ENCODE measurements at regions not wholly inside any gene's neighbourhood (a gene's known extent, or its start where the extent isn't known, plus 50 kb on each side); places are given as distances from the start of the nearest gene placed in this dataset.

DNA sequence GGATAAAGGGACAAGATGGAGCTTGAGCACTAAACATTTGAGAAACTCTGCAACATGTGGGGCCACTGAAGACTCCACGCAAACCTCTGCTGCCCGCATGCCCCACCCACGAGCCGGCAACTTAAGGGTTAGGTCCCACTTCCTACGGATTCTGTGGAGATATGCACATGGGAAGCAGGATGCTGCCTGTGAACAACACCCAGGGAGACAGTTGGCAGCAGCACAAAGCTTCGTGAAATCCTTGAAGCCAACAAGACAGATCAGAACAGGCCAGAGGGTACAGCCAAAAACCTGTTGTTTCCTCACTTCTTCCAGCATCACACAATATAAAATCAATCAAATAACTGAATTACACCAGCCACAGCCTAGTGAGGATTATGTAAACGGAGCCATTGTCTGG lies 270.4 kb downstream of the ENC1 start:
- Histone ChIP-seq H2AFZ (ENCODE audit: low read length) (no peak overlapping the region), H3K4me2 (ENCODE audit: low read length) (no peak overlapping the region), H3F3A (ENCODE audit: low read length, unreplicated experiment) (no peaks in the 10 kb centered on the region), H3K9me2 (replicated peaks; ENCODE audit: low read length) (no peaks in the 10 kb centered on the region), H3K79me2 (ENCODE audit: low read length) (no peaks in the 10 kb centered on the region), H3K4me1 (ENCODE audit: insufficient read depth, low read length) (no peaks in the 10 kb centered on the region), H3K36me3 (ENCODE audit: low read depth, low read length) (no peaks in the 10 kb centered on the region), H3K4me3 (ENCODE audit: low read length) (no peak overlapping the region), H3K27ac (ENCODE audit: low read length) (no peak overlapping the region), H4K20me1 (ENCODE audit: low read length) (no peaks in the 10 kb centered on the region), H3K9ac (ENCODE audit: low read length) (no peak overlapping the region), H3K27me3 (ENCODE audit: low read length) (no peaks in the 10 kb centered on the region), H3K9me3 (ENCODE audit: low read length) (no peaks in the 10 kb centered on the region)
- ChIA-PET CTCF (no interaction called here), POLR2A (ENCODE audit: unreplicated experiment) (no interaction called here)
- no peak for ATAC-seq
- no peak for DNase-seq
- BruUV-seq (replicated peaks) = no TSS peak
- intact Hi-C loops (cut with micrococcal nuclease) = no loop called here
- TF ChIP-seq, protein P1, sequence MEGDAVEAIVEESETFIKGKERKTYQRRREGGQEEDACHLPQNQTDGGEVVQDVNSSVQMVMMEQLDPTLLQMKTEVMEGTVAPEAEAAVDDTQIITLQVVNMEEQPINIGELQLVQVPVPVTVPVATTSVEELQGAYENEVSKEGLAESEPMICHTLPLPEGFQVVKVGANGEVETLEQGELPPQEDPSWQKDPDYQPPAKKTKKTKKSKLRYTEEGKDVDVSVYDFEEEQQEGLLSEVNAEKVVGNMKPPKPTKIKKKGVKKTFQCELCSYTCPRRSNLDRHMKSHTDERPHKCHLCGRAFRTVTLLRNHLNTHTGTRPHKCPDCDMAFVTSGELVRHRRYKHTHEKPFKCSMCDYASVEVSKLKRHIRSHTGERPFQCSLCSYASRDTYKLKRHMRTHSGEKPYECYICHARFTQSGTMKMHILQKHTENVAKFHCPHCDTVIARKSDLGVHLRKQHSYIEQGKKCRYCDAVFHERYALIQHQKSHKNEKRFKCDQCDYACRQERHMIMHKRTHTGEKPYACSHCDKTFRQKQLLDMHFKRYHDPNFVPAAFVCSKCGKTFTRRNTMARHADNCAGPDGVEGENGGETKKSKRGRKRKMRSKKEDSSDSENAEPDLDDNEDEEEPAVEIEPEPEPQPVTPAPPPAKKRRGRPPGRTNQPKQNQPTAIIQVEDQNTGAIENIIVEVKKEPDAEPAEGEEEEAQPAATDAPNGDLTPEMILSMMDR (conservative IDR thresholded peaks at IDR 0.05; ENCODE audit: low read depth, low read length) = no peak
- TF ChIP-seq EZH2phosphoT487 (IDR thresholded peaks at IDR 0.05; ENCODE audit: borderline replicate concordance, low read length) (no peak), EZH2 (IDR thresholded peaks at IDR 0.05; ENCODE audit: low read length, unreplicated experiment) (no peak)

DNA sequence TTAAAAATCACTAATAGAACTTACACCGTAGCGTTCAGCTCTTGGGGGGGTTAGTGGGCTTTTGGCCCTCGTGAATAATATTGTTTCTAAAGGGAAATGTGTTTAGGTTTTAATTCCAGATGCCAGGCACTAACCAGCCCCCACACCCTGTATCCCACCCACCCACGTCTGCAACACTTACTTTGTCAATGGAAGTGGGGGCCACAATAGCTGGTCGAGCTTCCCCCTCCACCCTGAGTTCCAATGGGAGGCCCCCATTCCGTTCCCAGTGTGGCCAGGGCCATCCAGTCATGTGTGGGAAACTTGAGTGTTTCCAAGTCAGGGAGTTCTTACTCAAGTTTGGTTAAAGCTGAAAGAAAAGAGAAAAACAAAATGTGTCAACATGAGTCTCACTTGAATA lies 271.4 kb downstream of the ENC1 start:
- Histone ChIP-seq H3K9me2 (replicated peaks; ENCODE audit: low read length) (no peaks in the 10 kb centered on the region), H3K36me3 (ENCODE audit: low read depth, low read length) (no peaks in the 10 kb centered on the region), H3K4me2 (ENCODE audit: low read length) (no peak overlapping the region), H3K9me3 (ENCODE audit: low read length) (no peaks in the 10 kb centered on the region), H3K27ac (ENCODE audit: low read length) (no peak overlapping the region), H3K27me3 (ENCODE audit: low read length) (no peaks in the 10 kb centered on the region), H3K79me2 (ENCODE audit: low read length) (no peaks in the 10 kb centered on the region), H3F3A (ENCODE audit: low read length, unreplicated experiment) (no peaks in the 10 kb centered on the region), H3K9ac (ENCODE audit: low read length) (no peak overlapping the region), H3K4me1 (ENCODE audit: insufficient read depth, low read length) (no peaks in the 10 kb centered on the region), H2AFZ (ENCODE audit: low read length) (no peak overlapping the region), H3K4me3 (ENCODE audit: low read length) (no peak overlapping the region), H4K20me1 (ENCODE audit: low read length) (no peaks in the 10 kb centered on the region)
- ChIA-PET POLR2A (ENCODE audit: unreplicated experiment) (no interaction called here), CTCF (no interaction called here)
- TF ChIP-seq EZH2phosphoT487 (IDR thresholded peaks at IDR 0.05; ENCODE audit: borderline replicate concordance, low read length) (no peak), EZH2 (IDR thresholded peaks at IDR 0.05; ENCODE audit: low read length, unreplicated experiment) (no peak)
- TF ChIP-seq, protein P1 (conservative IDR thresholded peaks at IDR 0.05; ENCODE audit: low read depth, low read length) = no peak
- no peak for ATAC-seq
- no peak for DNase-seq
- BruUV-seq (replicated peaks) = no TSS peak
- intact Hi-C loops (cut with micrococcal nuclease) = no loop called here

DNA sequence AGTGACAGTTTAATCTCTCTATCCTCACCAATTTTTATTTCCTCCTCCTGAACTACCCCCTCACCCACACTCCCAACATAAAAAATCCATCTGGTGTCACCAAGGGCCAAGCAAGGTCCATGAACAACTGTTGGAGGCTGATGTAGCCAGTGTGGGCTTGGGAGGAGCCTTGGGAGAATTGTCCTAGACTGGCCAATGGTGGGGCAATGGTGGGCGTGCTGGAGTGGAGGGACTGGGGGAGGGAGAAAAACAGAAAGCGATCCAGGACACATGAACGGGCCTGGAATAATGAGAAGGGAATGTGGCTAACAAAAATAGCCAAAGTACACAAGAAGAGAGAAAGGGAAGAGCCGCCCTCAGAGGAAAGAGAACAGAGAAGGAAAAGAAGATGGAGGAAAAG lies 272.6 kb downstream of the ENC1 start:
- BruUV-seq (replicated peaks) = no TSS peak

More for the DNA sequence above, 272.6 kb downstream of the ENC1 start:
- H3K9me3 ChIP-seq (ENCODE audit: low read length) = no peaks in the 10 kb centered on the region
- no peaks in the 10 kb centered on the region for H3K79me2 ChIP-seq (ENCODE audit: low read length)
- H3K36me3 ChIP-seq (ENCODE audit: low read depth, low read length) = no peaks in the 10 kb centered on the region
- TF ChIP-seq EZH2 (IDR thresholded peaks at IDR 0.05; ENCODE audit: low read length, unreplicated experiment) = no peak
- no peak for TF ChIP-seq EZH2phosphoT487 (IDR thresholded peaks at IDR 0.05; ENCODE audit: borderline replicate concordance, low read length)
- intact Hi-C loops (cut with micrococcal nuclease) = no loop called here
- DNase-seq (no peak), ATAC-seq (no peak)
- no peak overlapping the region for H3K27ac ChIP-seq (ENCODE audit: low read length)
- no peak overlapping the region for H3K4me2 ChIP-seq (ENCODE audit: low read length)
- H2AFZ ChIP-seq (ENCODE audit: low read length) = no peak overlapping the region
- POLR2A ChIA-PET (ENCODE audit: unreplicated experiment) = no interaction called here
- no peak overlapping the region for H3K9ac ChIP-seq (ENCODE audit: low read length)
- no peaks in the 10 kb centered on the region for H4K20me1 ChIP-seq (ENCODE audit: low read length)
- H3K4me1 ChIP-seq (ENCODE audit: insufficient read depth, low read length) = no peaks in the 10 kb centered on the region
- CTCF ChIA-PET = no interaction called here
- no peaks in the 10 kb centered on the region for H3F3A ChIP-seq (ENCODE audit: low read length, unreplicated experiment)
- no peak overlapping the region for H3K4me3 ChIP-seq (ENCODE audit: low read length)
- no peaks in the 10 kb centered on the region for H3K27me3 ChIP-seq (ENCODE audit: low read length)
- H3K9me2 ChIP-seq (replicated peaks; ENCODE audit: low read length) = no peaks in the 10 kb centered on the region
